NOMO-1 (cell line): ENCODE measurements at regions not wholly inside any gene's neighbourhood (a gene's known extent, or its start where the extent isn't known, plus 50 kb on each side); places are given as distances from the start of the nearest gene placed in this dataset.

Experiments
- DNase-seq, 2 experiments: peaks; one replicate each; lab custom pipeline; 2025; ENCODE audit not compliant: unreplicated experiment in 2 of 2; lab: John Stamatoyannopoulos, UW

- DNase-seq: no peak
Measured at GRCh38 chr12:113580437-113580836, 108.8 kb upstream of the LHX5 start.

- DNase-seq: no peak
Measured at GRCh38 chr12:113577464-113578129, 105.9 kb upstream of the LHX5 start.

- no peak for DNase-seq
Measured at GRCh38 chr12:113575386-113575785, 103.7 kb upstream of the LHX5 start.

- DNase-seq: no peak
Measured at GRCh38 chr12:113573148-113573547, 101.5 kb upstream of the LHX5 start.

GRCh38 chr12:113571713-113572112, 100.0 kb upstream of the LHX5 start:
- no peak for DNase-seq

GRCh38 chr12:113569806-113570205, 98.1 kb upstream of the LHX5 start:
- DNase-seq: no peak

- DNase-seq: no peak
Measured at GRCh38 chr12:113568021-113568420, 96.3 kb upstream of the LHX5 start.

GRCh38 chr12:113565368-113565767, 93.7 kb upstream of the LHX5 start:
- DNase-seq: no peak

- no peak for DNase-seq
Measured at GRCh38 chr12:113561068-113561780, 89.6 kb upstream of the LHX5 start.

- no peak for DNase-seq
Measured at GRCh38 chr12:113559466-113559865, 87.8 kb upstream of the LHX5 start.

- DNase-seq: no peak
Measured at GRCh38 chr12:113555226-113555625, 83.6 kb upstream of the LHX5 start.

- no peak for DNase-seq
Measured at GRCh38 chr12:113552760-113553159, 81.1 kb upstream of the LHX5 start.

GRCh38 chr12:113551563-113551962, 79.9 kb upstream of the LHX5 start:
- no peak for DNase-seq

GRCh38 chr12:113548467-113548866, 76.8 kb upstream of the LHX5 start:
- DNase-seq: no peak

- DNase-seq: no peak
Measured at GRCh38 chr12:113546916-113547863, 75.5 kb upstream of the LHX5 start.

GRCh38 chr12:113537751-113538087, 66.0 kb upstream of the LHX5 start:
- no peak for DNase-seq

- no peak for DNase-seq
Measured at GRCh38 chr12:113537046-113537750, 65.5 kb upstream of the LHX5 start.

GRCh38 chr12:113535100-113535499, 63.4 kb upstream of the LHX5 start:
- no peak for DNase-seq

GRCh38 chr12:113534555-113534954, 62.9 kb upstream of the LHX5 start:
- no peak for DNase-seq

GRCh38 chr12:113533842-113534375, 62.2 kb upstream of the LHX5 start:
- DNase-seq: no peak

- no peak for DNase-seq
Measured at GRCh38 chr12:113532292-113532691, 60.6 kb upstream of the LHX5 start.
